Type B pancreatic cell (in vitro differentiated cells): ENCODE measurements at regions not wholly inside any gene's neighbourhood (a gene's known extent, or its start where the extent isn't known, plus 50 kb on each side); places are given as distances from the start of the nearest gene placed in this dataset.
"Not testable (repeated sequence)": the region's sequence is repeated elsewhere in the genome, so short reads cannot be mapped to it uniquely, and the experiment has no call there.

Experiments used
- DNase-seq: peaks from one replicate; pipeline ENCODE4 v3.0.0; 2021; ENCODE audit warnings: mixed read lengths; ENCODE audit not compliant: unreplicated experiment; ENCODE audit errors: extremely low spot score
- H3K27ac Mint-ChIP-seq: 2 replicates; pipeline ENCODE4 v1.8.0; 2021; ENCODE audit warnings: mild to moderate bottlenecking, mixed read lengths
- H3K27me3 Mint-ChIP-seq: 2 replicates; pipeline ENCODE4 v1.8.0; 2021; ENCODE audit warnings: mixed read lengths
- H3K36me3 Mint-ChIP-seq: 2 replicates; pipeline ENCODE4 v1.8.0; 2021; ENCODE audit warnings: mixed read lengths
- H3K4me1 Mint-ChIP-seq: one replicate; pipeline ENCODE4 v1.8.0; 2021; ENCODE audit warnings: mixed read lengths; ENCODE audit not compliant: unreplicated experiment
- H3K4me3 Mint-ChIP-seq: 2 replicates; pipeline ENCODE4 v1.8.0; 2021; ENCODE audit warnings: mild to moderate bottlenecking, mixed read lengths
- H3K9me3 Mint-ChIP-seq: 2 replicates; pipeline ENCODE4 v1.8.0; 2021; ENCODE audit warnings: mixed read lengths
- CTCF ChIP-seq: fragments of 200-600 bp; sonication (generic); conservative IDR thresholded peaks from 2 replicates; pipeline ENCODE4 v1.5.0; 2021; ENCODE audit warnings: antibody characterized with exemption, mild to moderate bottlenecking

- Mint-ChIP-seq H3K9me3 (peaks cover 7% of the 10 kb centered on the region), H3K27ac (no peak overlapping the region), H3K36me3 (peaks cover 2% of the 10 kb centered on the region), H3K4me1 (no peaks in the 10 kb centered on the region), H3K4me3 (no peak overlapping the region), H3K27me3 (no peaks in the 10 kb centered on the region)
- DNase-seq = no peak
- TF ChIP-seq CTCF = no peak
These were observed 252.4 kb upstream of the B3GALT2 start for GRCh38 chr1:193438771-193439170.

GRCh38 chr1:193438312-193438711 is 251.9 kb upstream of the B3GALT2 start:
- H3K36me3 Mint-ChIP-seq = peaks cover 6% of the 10 kb centered on the region
- H3K27ac Mint-ChIP-seq = no peak overlapping the region
- H3K9me3 Mint-ChIP-seq = peaks cover 11% of the 10 kb centered on the region
- no peaks in the 10 kb centered on the region for H3K27me3 Mint-ChIP-seq
- DNase-seq = no peak
- H3K4me1 Mint-ChIP-seq = no peaks in the 10 kb centered on the region
- H3K4me3 Mint-ChIP-seq = no peak overlapping the region
- no peak for TF ChIP-seq CTCF

- Mint-ChIP-seq H3K9me3 (peaks cover 13% of the 10 kb centered on the region), H3K27ac (no peak overlapping the region), H3K27me3 (no peaks in the 10 kb centered on the region), H3K4me3 (no peak overlapping the region), H3K36me3 (peaks cover 8% of the 10 kb centered on the region), H3K4me1 (no peaks in the 10 kb centered on the region)
- no peak for DNase-seq
- TF ChIP-seq CTCF = no peak
These were observed 251.4 kb upstream of the B3GALT2 start for GRCh38 chr1:193437785-193438184.

GRCh38 chr1:193437333-193437732 is 250.9 kb upstream of the B3GALT2 start:
- not testable (repeated sequence) for H3K4me3 Mint-ChIP-seq, H3K27me3 Mint-ChIP-seq, H3K4me1 Mint-ChIP-seq, H3K27ac Mint-ChIP-seq, H3K36me3 Mint-ChIP-seq, DNase-seq
- H3K9me3 Mint-ChIP-seq = peaks cover 13% of the 10 kb centered on the region

- peaks cover 8% of the 10 kb centered on the region for H3K36me3 Mint-ChIP-seq
- DNase-seq = no peak
- no peaks in the 10 kb centered on the region for H3K4me1 Mint-ChIP-seq
- H3K27me3 Mint-ChIP-seq = no peaks in the 10 kb centered on the region
- H3K4me3 Mint-ChIP-seq = no peak overlapping the region
- TF ChIP-seq CTCF = no peak
- H3K9me3 Mint-ChIP-seq = peaks cover 13% of the 10 kb centered on the region
- H3K27ac Mint-ChIP-seq = no peak overlapping the region
These were observed 249.4 kb upstream of the B3GALT2 start for GRCh38 chr1:193435781-193436180.

GRCh38 chr1:193434319-193434718 is 247.9 kb upstream of the B3GALT2 start:
- Mint-ChIP-seq H3K27ac (no peak overlapping the region), H3K27me3 (no peaks in the 10 kb centered on the region), H3K4me3 (no peak overlapping the region), H3K36me3 (peaks cover 8% of the 10 kb centered on the region), H3K9me3 (peaks cover 9% of the 10 kb centered on the region), H3K4me1 (no peaks in the 10 kb centered on the region)
- no peak for DNase-seq
- TF ChIP-seq CTCF = no peak
